Trophoblast cell (in vitro differentiated cells and primary cell): ENCODE measurements at regions not wholly inside any gene's neighbourhood (a gene's known extent, or its start where the extent isn't known, plus 50 kb on each side); places are given as distances from the start of the nearest gene placed in this dataset.

Source experiments
- DNase-seq, 2 donors: peaks; one replicate each; pipeline ENCODE4 v3.0.0-alpha.2; 2016
- H2AFZ ChIP-seq: 2 replicates; pipeline ENCODE4 v1.6.1; 2013; ENCODE audit warnings: low read length, moderate library complexity, mild to moderate bottlenecking; ENCODE audit not compliant: insufficient read depth, poor library complexity
- H2AK5ac ChIP-seq: 2 replicates; pipeline ENCODE4 v1.6.1; 2013; ENCODE audit warnings: mild to moderate bottlenecking, low read length
- H2BK120ac ChIP-seq: 2 replicates; pipeline ENCODE4 v1.6.1; 2013; ENCODE audit warnings: low read length, mild to moderate bottlenecking, moderate library complexity; ENCODE audit not compliant: insufficient read depth, poor library complexity
- H2BK12ac ChIP-seq: 2 replicates; pipeline ENCODE4 v1.6.1; 2013; ENCODE audit warnings: mild to moderate bottlenecking, low read length, moderate library complexity
- H2BK5ac ChIP-seq: 2 replicates; pipeline ENCODE4 v1.6.1; 2013; ENCODE audit warnings: low read length, low read depth, moderate library complexity, mild to moderate bottlenecking; ENCODE audit not compliant: poor library complexity
- H3K14ac ChIP-seq: 2 replicates; pipeline ENCODE4 v1.6.1; 2013; ENCODE audit warnings: mild to moderate bottlenecking, low read length
- H3K18ac ChIP-seq: 2 replicates; pipeline ENCODE4 v1.6.1; 2013; ENCODE audit warnings: mild to moderate bottlenecking, low read length
- H3K23ac ChIP-seq: 2 replicates; pipeline ENCODE4 v1.6.1; 2013; ENCODE audit warnings: low read length
- H3K27ac ChIP-seq: 2 replicates; pipeline ENCODE4 v1.5.1; 2013; ENCODE audit warnings: low read depth, mild to moderate bottlenecking, inconsistent platforms, low read length, moderate library complexity
- H3K27me3 ChIP-seq: 2 replicates; pipeline ENCODE4 v1.6.1; 2013; ENCODE audit warnings: inconsistent platforms, mild to moderate bottlenecking, low read length, moderate library complexity; ENCODE audit not compliant: insufficient read depth
- H3K36me3 ChIP-seq, 2 experiments: 1 replicate in 1 of 2; 2 replicates in 1 of 2; pipeline ENCODE4 v1.6.1; 2013; ENCODE audit warnings: low read length in 2 of 2, mild to moderate bottlenecking in 2 of 2, moderate library complexity in 1 of 2; ENCODE audit not compliant: insufficient read depth in 2 of 2, control insufficient read depth in 1 of 2
- H3K4ac ChIP-seq: 2 replicates; pipeline ENCODE4 v1.6.1; 2013; ENCODE audit warnings: low read depth, mild to moderate bottlenecking, low read length, moderate library complexity
- H3K4me1 ChIP-seq, 2 experiments: 1 replicate in 1 of 2; 2 replicates in 1 of 2; pipeline ENCODE4 v1.6.1; 2013; ENCODE audit warnings: low read length in 2 of 2, mild to moderate bottlenecking in 2 of 2, moderate library complexity in 1 of 2; ENCODE audit not compliant: insufficient read depth in 2 of 2, control insufficient read depth in 1 of 2
- H3K4me2 ChIP-seq: 2 replicates; pipeline ENCODE4 v1.6.1; 2013; ENCODE audit warnings: inconsistent platforms, mild to moderate bottlenecking, low read length, moderate library complexity
- H3K4me3 ChIP-seq: 2 replicates; pipeline ENCODE4 v1.5.1; 2013; ENCODE audit warnings: mild to moderate bottlenecking, low read depth, low read length, inconsistent platforms
- H3K79me1 ChIP-seq: one replicate; pipeline ENCODE4 v1.6.1; 2013; ENCODE audit warnings: low read length
- H3K79me2 ChIP-seq: 2 replicates; pipeline ENCODE4 v1.6.1; 2013; ENCODE audit warnings: low read length, mild to moderate bottlenecking; ENCODE audit not compliant: control insufficient read depth, insufficient read depth, poor library complexity
- H3K9ac ChIP-seq: 2 replicates; pipeline ENCODE4 v1.6.1; 2013; ENCODE audit warnings: mild to moderate bottlenecking, low read length
- H3K9me3 ChIP-seq: 2 replicates; pipeline ENCODE4 v1.6.1; 2013; ENCODE audit warnings: low read depth, mild to moderate bottlenecking, control low read depth, inconsistent platforms, low read length; ENCODE audit not compliant: insufficient read depth
- H4K12ac ChIP-seq: 2 replicates; pipeline ENCODE4 v1.6.1; 2013; ENCODE audit warnings: low read depth, mild to moderate bottlenecking, low read length, moderate library complexity
- H4K8ac ChIP-seq: 2 replicates; pipeline ENCODE4 v1.6.1; 2013; ENCODE audit warnings: low read depth, mild to moderate bottlenecking, low read length, moderate library complexity
- H4K91ac ChIP-seq: one replicate; pipeline ENCODE4 v1.6.1; 2013; ENCODE audit warnings: low read depth, mild to moderate bottlenecking, low read length, moderate library complexity
- WGBS: extraction: QIAGEN DNeasy Blood & Tissue Kit; methylation state at CpG from one replicate; pipeline ENCODE4 v1.1.7; 2013; ENCODE audit warnings: missing lambda C conversion rate; ENCODE audit not compliant: insufficient read length, insufficient coverage; ENCODE audit errors: extremely low coverage; 5-methylcytosine and 5-hydroxymethylcytosine counted together

- no peak overlapping the region for H3K4ac ChIP-seq
- H2BK120ac ChIP-seq = no peak overlapping the region
- no peaks in the 10 kb centered on the region for H3K4me1 ChIP-seq
- H3K79me1 ChIP-seq = no peaks in the 10 kb centered on the region
- H3K23ac ChIP-seq = no peak overlapping the region
- no peaks in the 10 kb centered on the region for H3K9me3 ChIP-seq
- H3K27ac ChIP-seq = no peak overlapping the region
- H2AFZ ChIP-seq = no peak overlapping the region
- H3K14ac ChIP-seq = no peak overlapping the region
- DNase-seq = no peak
- H3K79me2 ChIP-seq = no peaks in the 10 kb centered on the region
- no peaks in the 10 kb centered on the region for H3K36me3 ChIP-seq
- no peak overlapping the region for H3K9ac ChIP-seq
- no peak overlapping the region for H2BK5ac ChIP-seq
- H3K4me2 ChIP-seq = no peak overlapping the region
- H3K27me3 ChIP-seq = no peaks in the 10 kb centered on the region
- no peak overlapping the region for H3K18ac ChIP-seq
- no peak overlapping the region for H4K12ac ChIP-seq
- no peak overlapping the region for H2AK5ac ChIP-seq
- no peak overlapping the region for H4K91ac ChIP-seq
- no peak overlapping the region for H4K8ac ChIP-seq
- WGBS = no CpG with 5 or more reads among the region's 2 CpGs
- H3K4me3 ChIP-seq = no peak overlapping the region
- H2BK12ac ChIP-seq = no peak overlapping the region
These were observed 129.1 kb upstream of the ANKRD28 start for GRCh38 chr3:15926871-15927270.

GRCh38 chr3:15927969-15928368, 130.2 kb upstream of the ANKRD28 start:
- H3K36me3 ChIP-seq = no peaks in the 10 kb centered on the region
- H2BK12ac ChIP-seq = no peak overlapping the region
- H3K4me3 ChIP-seq = no peak overlapping the region
- no peaks in the 10 kb centered on the region for H3K9me3 ChIP-seq
- no peaks in the 10 kb centered on the region for H3K79me1 ChIP-seq
- no peak overlapping the region for H4K8ac ChIP-seq
- H3K23ac ChIP-seq = no peak overlapping the region
- WGBS = no CpG with 5 or more reads among the region's 1 CpG
- H3K4ac ChIP-seq = no peak overlapping the region
- no peaks in the 10 kb centered on the region for H3K4me1 ChIP-seq
- H3K18ac ChIP-seq = no peak overlapping the region
- no peak overlapping the region for H3K27ac ChIP-seq
- no peak overlapping the region for H2AK5ac ChIP-seq
- no peak overlapping the region for H4K91ac ChIP-seq
- no peak overlapping the region for H3K4me2 ChIP-seq
- no peaks in the 10 kb centered on the region for H3K79me2 ChIP-seq
- no peaks in the 10 kb centered on the region for H3K27me3 ChIP-seq
- H3K14ac ChIP-seq = no peak overlapping the region
- H2BK5ac ChIP-seq = no peak overlapping the region
- no peak overlapping the region for H4K12ac ChIP-seq
- H3K9ac ChIP-seq = no peak overlapping the region
- no peak overlapping the region for H2BK120ac ChIP-seq
- no peak overlapping the region for H2AFZ ChIP-seq
- no peak for DNase-seq

GRCh38 chr3:15929944-15930571, 132.3 kb upstream of the ANKRD28 start:
- no peaks in the 10 kb centered on the region for H3K79me2 ChIP-seq
- no peaks in the 10 kb centered on the region for H3K36me3 ChIP-seq
- no peak overlapping the region for H2BK120ac ChIP-seq
- H3K4me1 ChIP-seq = no peaks in the 10 kb centered on the region
- no peak overlapping the region for H2BK5ac ChIP-seq
- no peak overlapping the region for H3K14ac ChIP-seq
- H2BK12ac ChIP-seq = no peak overlapping the region
- WGBS = no CpG with 5 or more reads among the region's 4 CpGs
- no peak overlapping the region for H3K9ac ChIP-seq
- H4K12ac ChIP-seq = no peak overlapping the region
- no peak for DNase-seq
- H4K8ac ChIP-seq = no peak overlapping the region
- no peak overlapping the region for H3K27ac ChIP-seq
- H3K9me3 ChIP-seq = no peaks in the 10 kb centered on the region
- H2AK5ac ChIP-seq = no peak overlapping the region
- H3K23ac ChIP-seq = no peak overlapping the region
- no peaks in the 10 kb centered on the region for H3K79me1 ChIP-seq
- H2AFZ ChIP-seq = no peak overlapping the region
- H3K18ac ChIP-seq = no peak overlapping the region
- H3K4ac ChIP-seq = no peak overlapping the region
- no peaks in the 10 kb centered on the region for H3K27me3 ChIP-seq
- H3K4me3 ChIP-seq = no peak overlapping the region
- H4K91ac ChIP-seq = no peak overlapping the region
- no peak overlapping the region for H3K4me2 ChIP-seq

GRCh38 chr3:15932348-15933300, 134.8 kb upstream of the ANKRD28 start:
- Histone ChIP-seq H4K8ac (no peak overlapping the region), H3K14ac (no peak overlapping the region), H2BK12ac (no peak overlapping the region), H3K36me3 (no peaks in the 10 kb centered on the region), H3K79me2 (no peaks in the 10 kb centered on the region), H3K79me1 (no peaks in the 10 kb centered on the region), H3K23ac (no peak overlapping the region), H3K4me3 (no peak overlapping the region), H3K4me1 (no peaks in the 10 kb centered on the region), H3K9me3 (no peaks in the 10 kb centered on the region), H4K91ac (no peak overlapping the region), H3K18ac (no peak overlapping the region), H3K9ac (no peak overlapping the region), H2BK120ac (no peak overlapping the region), H3K4ac (no peak overlapping the region), H2BK5ac (no peak overlapping the region), H2AK5ac (no peak overlapping the region), H3K27me3 (no peaks in the 10 kb centered on the region), H4K12ac (no peak overlapping the region), H3K27ac (no peak overlapping the region), H2AFZ (no peak overlapping the region), H3K4me2 (no peak overlapping the region)
- no peak for DNase-seq
- WGBS = no CpG with 5 or more reads among the region's 7 CpGs
